Peyer's patch (tissue), 4 donors: ENCODE measurements at regions not wholly inside any gene's neighbourhood (a gene's known extent, or its start where the extent isn't known, plus 50 kb on each side); places are given as distances from the start of the nearest gene placed in this dataset.

Source experiments
- DNase-seq, 3 donors: peaks; one replicate each; pipeline ENCODE4 v3.0.0-alpha.2; 2017 to 2019
- H3K27ac ChIP-seq, 4 donors: fragments of 200-600 bp; sonication (generic); one replicate each; pipeline ENCODE4 v1.5.1; 2016 to 2019
- H3K27me3 ChIP-seq, 2 donors: fragments of 200-600 bp; sonication (generic); one replicate each; pipeline ENCODE4 v1.5.1; 2019
- H3K36me3 ChIP-seq, 3 donors: fragments of 200-600 bp; sonication (generic); one replicate each; pipeline ENCODE4 v1.5.1; 2016 to 2019
- H3K4me1 ChIP-seq, 4 donors: fragments of 200-600 bp; sonication (generic); one replicate each; pipeline ENCODE4 v1.5.1; 2016 to 2019
- H3K4me3 ChIP-seq, 4 donors: fragments of 200-600 bp; sonication (generic); 1 replicate in 3 of 4; 2 replicates in 1 of 4; pipeline ENCODE4 v1.5.1; 2016 to 2019; ENCODE audit warnings: mild to moderate bottlenecking in 1 of 4
- H3K9me3 ChIP-seq, 4 donors: fragments of 200-600 bp; sonication (generic); one replicate each; pipeline ENCODE4 v1.5.1; 2016 to 2019; ENCODE audit warnings: mild to moderate bottlenecking in 1 of 4
- POLR2A ChIP-seq, 2 donors: fragments of 450-650 bp; IDR thresholded peaks; one replicate each; pipeline ENCODE4 v1.5.1; 2017; ENCODE audit warnings: antibody characterized with exemption in 2 of 2, mild to moderate bottlenecking in 2 of 2, moderate library complexity in 2 of 2
- TF ChIP-seq, protein P1 (sequence below), 6 experiments: fragments of 450-650 bp in 4 of 6; fragments of 200-600 bp in 2 of 6; sonication (generic) in 1 of 6; IDR thresholded peaks; one replicate each; pipeline ENCODE4 v1.5.1; 2017 to 2019; ENCODE audit warnings: antibody characterized with exemption in 6 of 6, mild to moderate bottlenecking in 3 of 6, moderate library complexity in 1 of 6

DNA sequence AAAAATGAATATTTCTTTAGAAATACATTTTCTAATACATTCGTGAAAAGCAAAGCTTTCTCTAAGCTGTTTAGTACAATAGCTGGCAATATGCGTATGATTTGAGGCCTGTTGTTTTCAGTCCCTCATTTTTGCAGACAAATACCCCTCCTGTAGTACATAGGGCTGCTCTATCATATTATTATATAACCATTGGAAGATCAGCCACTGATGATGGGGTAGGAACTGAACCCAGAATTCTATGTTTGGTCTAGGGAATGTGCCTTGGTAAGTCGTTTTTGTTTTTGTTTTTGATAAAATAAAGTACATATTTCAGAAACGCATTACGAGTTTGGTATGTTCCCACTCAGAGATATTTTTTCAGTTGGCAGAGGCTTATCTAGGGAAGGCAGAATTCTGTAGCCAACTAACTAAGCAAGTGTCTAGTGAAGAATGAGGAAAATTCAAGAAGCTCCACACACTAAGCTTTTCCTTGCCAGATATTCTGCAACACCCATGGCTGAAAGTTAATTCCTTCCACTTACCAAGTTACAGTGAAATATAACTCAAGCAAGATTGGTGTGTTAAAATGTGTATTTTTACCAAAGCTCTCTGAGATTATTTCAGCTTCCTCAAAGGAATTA is 656.9 kb upstream of the MIR17HG start:
- TF ChIP-seq POLR2A (IDR thresholded peaks at IDR 0.05): no peak
- TF ChIP-seq, protein P1, sequence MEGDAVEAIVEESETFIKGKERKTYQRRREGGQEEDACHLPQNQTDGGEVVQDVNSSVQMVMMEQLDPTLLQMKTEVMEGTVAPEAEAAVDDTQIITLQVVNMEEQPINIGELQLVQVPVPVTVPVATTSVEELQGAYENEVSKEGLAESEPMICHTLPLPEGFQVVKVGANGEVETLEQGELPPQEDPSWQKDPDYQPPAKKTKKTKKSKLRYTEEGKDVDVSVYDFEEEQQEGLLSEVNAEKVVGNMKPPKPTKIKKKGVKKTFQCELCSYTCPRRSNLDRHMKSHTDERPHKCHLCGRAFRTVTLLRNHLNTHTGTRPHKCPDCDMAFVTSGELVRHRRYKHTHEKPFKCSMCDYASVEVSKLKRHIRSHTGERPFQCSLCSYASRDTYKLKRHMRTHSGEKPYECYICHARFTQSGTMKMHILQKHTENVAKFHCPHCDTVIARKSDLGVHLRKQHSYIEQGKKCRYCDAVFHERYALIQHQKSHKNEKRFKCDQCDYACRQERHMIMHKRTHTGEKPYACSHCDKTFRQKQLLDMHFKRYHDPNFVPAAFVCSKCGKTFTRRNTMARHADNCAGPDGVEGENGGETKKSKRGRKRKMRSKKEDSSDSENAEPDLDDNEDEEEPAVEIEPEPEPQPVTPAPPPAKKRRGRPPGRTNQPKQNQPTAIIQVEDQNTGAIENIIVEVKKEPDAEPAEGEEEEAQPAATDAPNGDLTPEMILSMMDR (IDR thresholded peaks at IDR 0.05): no peak

GRCh38 chr13:90696254-90696653 is 651.2 kb upstream of the MIR17HG start:
- no peaks in the 10 kb centered on the region for H3K9me3 ChIP-seq
- no peak overlapping the region for H3K4me3 ChIP-seq
- no peaks in the 10 kb centered on the region for H3K36me3 ChIP-seq
- no peak for TF ChIP-seq POLR2A (IDR thresholded peaks at IDR 0.05)
- TF ChIP-seq, protein P1 (IDR thresholded peaks at IDR 0.05): no peak
- DNase-seq: no peak
- H3K4me1 ChIP-seq: no peaks in the 10 kb centered on the region
- H3K27ac ChIP-seq: no peak overlapping the region
- H3K27me3 ChIP-seq: no peaks in the 10 kb centered on the region

More for the DNA sequence above, 656.9 kb upstream of the MIR17HG start:
- Histone ChIP-seq H3K27ac (no peak overlapping the region), H3K4me3 (no peak overlapping the region), H3K4me1 (no peaks in the 10 kb centered on the region), H3K36me3 (no peaks in the 10 kb centered on the region), H3K9me3 (no peaks in the 10 kb centered on the region), H3K27me3 (no peaks in the 10 kb centered on the region)
- no peak for DNase-seq

- DNase-seq: no peak
- no peaks in the 10 kb centered on the region for H3K4me1 ChIP-seq
- no peaks in the 10 kb centered on the region for H3K36me3 ChIP-seq
- H3K9me3 ChIP-seq: no peaks in the 10 kb centered on the region
- H3K27me3 ChIP-seq: no peaks in the 10 kb centered on the region
- TF ChIP-seq, protein P1 (IDR thresholded peaks at IDR 0.05): no peak
- TF ChIP-seq POLR2A (IDR thresholded peaks at IDR 0.05): no peak
- no peak overlapping the region for H3K4me3 ChIP-seq
- no peak overlapping the region for H3K27ac ChIP-seq
Observed at GRCh38 chr13:90696656-90697055, 650.8 kb upstream of the MIR17HG start.

DNA sequence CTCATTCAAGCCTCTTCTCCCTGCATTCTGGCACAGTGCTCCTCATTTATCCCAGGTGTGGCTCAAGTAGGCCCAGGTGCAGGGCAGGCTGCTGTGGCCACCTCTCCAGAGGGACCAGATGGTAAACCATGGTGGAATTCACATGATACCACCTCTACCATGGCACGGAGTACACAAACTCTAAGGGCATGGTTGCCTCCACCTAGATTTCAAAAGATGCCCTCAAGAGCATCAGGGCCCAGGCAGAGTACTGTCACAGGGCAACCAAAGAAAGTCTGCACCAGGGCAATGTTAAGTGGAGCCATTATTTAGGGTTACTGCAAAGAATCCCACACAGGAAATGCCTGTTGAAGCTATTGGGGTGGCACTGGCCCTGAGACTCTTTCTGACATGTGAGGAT is 647.1 kb upstream of the MIR17HG start:
- Histone ChIP-seq H3K27ac (no peak overlapping the region), H3K4me3 (no peak overlapping the region), H3K9me3 (no peaks in the 10 kb centered on the region), H3K36me3 (no peaks in the 10 kb centered on the region), H3K27me3 (no peaks in the 10 kb centered on the region), H3K4me1 (no peaks in the 10 kb centered on the region)
- no peak for TF ChIP-seq POLR2A (IDR thresholded peaks at IDR 0.05)
- TF ChIP-seq, protein P1 (IDR thresholded peaks at IDR 0.05): no peak
- DNase-seq: no peak

DNA sequence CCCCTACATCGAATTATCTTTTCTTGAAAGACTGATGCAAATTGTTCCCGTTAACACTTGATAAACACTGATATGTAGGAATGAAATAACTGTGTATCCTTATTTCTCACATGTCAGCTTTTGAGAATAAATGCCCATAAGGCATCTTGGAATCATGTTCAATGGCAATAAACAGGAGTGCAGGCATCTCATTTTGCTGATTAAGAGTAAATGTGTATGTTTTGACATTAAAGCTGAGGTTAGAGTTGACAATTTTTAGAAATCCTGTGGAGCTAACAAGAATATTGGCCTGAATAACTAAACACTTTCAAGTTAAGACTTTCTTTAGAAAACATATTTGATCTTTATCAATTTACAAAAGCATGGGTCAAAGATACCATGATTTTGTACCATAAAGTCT is 646.2 kb upstream of the MIR17HG start:
- TF ChIP-seq, protein P1 (IDR thresholded peaks at IDR 0.05): no peak
- TF ChIP-seq POLR2A (IDR thresholded peaks at IDR 0.05): no peak
- H3K27me3 ChIP-seq: no peaks in the 10 kb centered on the region
- no peaks in the 10 kb centered on the region for H3K4me1 ChIP-seq
- H3K36me3 ChIP-seq: no peaks in the 10 kb centered on the region
- H3K27ac ChIP-seq: no peak overlapping the region
- no peaks in the 10 kb centered on the region for H3K9me3 ChIP-seq
- no peak for DNase-seq
- no peak overlapping the region for H3K4me3 ChIP-seq

GRCh38 chr13:90702050-90702449 is 645.4 kb upstream of the MIR17HG start:
- H3K4me1 ChIP-seq: no peaks in the 10 kb centered on the region
- TF ChIP-seq, protein P1 (IDR thresholded peaks at IDR 0.05): no peak
- no peak for TF ChIP-seq POLR2A (IDR thresholded peaks at IDR 0.05)
- DNase-seq: no peak
- H3K36me3 ChIP-seq: no peaks in the 10 kb centered on the region
- H3K4me3 ChIP-seq: no peak overlapping the region
- no peaks in the 10 kb centered on the region for H3K27me3 ChIP-seq
- H3K27ac ChIP-seq: no peak overlapping the region
- no peaks in the 10 kb centered on the region for H3K9me3 ChIP-seq
